Right lobe of liver (tissue), 6 donors: ENCODE measurements at regions not wholly inside any gene's neighbourhood (a gene's known extent, or its start where the extent isn't known, plus 50 kb on each side); places are given as distances from the start of the nearest gene placed in this dataset.

Experiments used
- ATAC-seq, 4 donors: fragments of 200-7000 bp; cut with Tn5 transposase; one replicate each; pipeline ENCODE4 v1.9.1; 2020; ENCODE audit warnings: mild to moderate bottlenecking in 4 of 4, moderate library complexity in 4 of 4
- DNase-seq, 3 donors: peaks; one replicate each; pipeline ENCODE4 v3.0.0-alpha.2; 2020
- H3K27ac ChIP-seq, 3 donors: fragments of 200-600 bp; one replicate each; pipeline ENCODE4 v1.8.0; 2022
- H3K27me3 ChIP-seq, 2 donors: fragments of 200-600 bp; one replicate each; pipeline ENCODE4 v1.8.0; 2022
- H3K36me3 ChIP-seq, 4 donors: fragments of 200-600 bp; sonication (generic) in 1 of 4; one replicate each; pipeline versions ENCODE4 v1.5.1 to v1.8.0; 2017 to 2022; ENCODE audit warnings: control low read depth in 1 of 4
- H3K4me1 ChIP-seq, 4 donors: fragments of 200-600 bp; sonication (generic) in 1 of 4; one replicate each; pipeline versions ENCODE4 v1.5.1 to v1.8.0; 2017 to 2022; ENCODE audit warnings: control low read depth in 1 of 4
- H3K4me3 ChIP-seq, 3 donors: fragments of 200-600 bp; one replicate each; pipeline ENCODE4 v1.8.0; 2022
- H3K9me3 ChIP-seq, 4 donors: fragments of 200-600 bp; sonication (generic) in 1 of 4; one replicate each; pipeline versions ENCODE4 v1.5.1 to v1.8.0; 2017 to 2022; ENCODE audit warnings: control low read depth in 1 of 4
- CTCF ChIP-seq, 4 donors: fragments of 200-600 bp in 3 of 4; fragments of 450-650 bp in 1 of 4; IDR thresholded peaks; one replicate each; pipeline versions ENCODE4 v1.5.1 to v1.8.0; 2016 to 2022; ENCODE audit warnings: antibody characterized with exemption in 4 of 4, mild to moderate bottlenecking in 2 of 4
- POLR2A ChIP-seq: fragments of 450-650 bp; IDR thresholded peaks from one replicate; pipeline ENCODE4 v1.6.1; 2017; ENCODE audit warnings: antibody characterized with exemption, mild to moderate bottlenecking
- WGBS: methylation state at CpG from one replicate; pipeline ENCODE4 v1.1.6; 2018; ENCODE audit warnings: low coverage, low lambda C conversion rate; ENCODE audit not compliant: insufficient coverage; ENCODE audit errors: missing lambda C conversion rate; 5-methylcytosine and 5-hydroxymethylcytosine counted together
- intact Hi-C, 2 donors: fragments of 100-400 bp; cut with DNase I; formaldehyde crosslinking; loops; one replicate each; pipeline versions ENCODE4 v1.11.2 to v1.14.1; 2022
- donor health status: DM: no; HTN: yes; CAD: no.
- donor health status: DM: no; HTN: no; CAD: no.
- donor health status: DM: no; HTN: no; CAD: no.
- donor health status: DM: no; HTN: yes; CAD: no.
- donor health status: DM: no; HTN: yes; CAD: no.

GRCh38 chr10:108688314-108688713 is 1235.0 kb downstream of the XPNPEP1 start:
- no peaks in the 10 kb centered on the region for H3K4me1 ChIP-seq
- intact Hi-C loops, result no loop called here
- 68% methylated on average over 2 of the region's 2 CpGs for WGBS
- no peak overlapping the region for H3K27ac ChIP-seq
- H3K9me3 ChIP-seq, result no peaks in the 10 kb centered on the region
- no peaks in the 10 kb centered on the region for H3K36me3 ChIP-seq
- ATAC-seq (no peak), DNase-seq (no peak)
- no peak overlapping the region for H3K4me3 ChIP-seq
- TF ChIP-seq CTCF (IDR thresholded peaks at IDR 0.05), result no peak
- no peak for TF ChIP-seq POLR2A
- H3K27me3 ChIP-seq, result no peaks in the 10 kb centered on the region

DNA sequence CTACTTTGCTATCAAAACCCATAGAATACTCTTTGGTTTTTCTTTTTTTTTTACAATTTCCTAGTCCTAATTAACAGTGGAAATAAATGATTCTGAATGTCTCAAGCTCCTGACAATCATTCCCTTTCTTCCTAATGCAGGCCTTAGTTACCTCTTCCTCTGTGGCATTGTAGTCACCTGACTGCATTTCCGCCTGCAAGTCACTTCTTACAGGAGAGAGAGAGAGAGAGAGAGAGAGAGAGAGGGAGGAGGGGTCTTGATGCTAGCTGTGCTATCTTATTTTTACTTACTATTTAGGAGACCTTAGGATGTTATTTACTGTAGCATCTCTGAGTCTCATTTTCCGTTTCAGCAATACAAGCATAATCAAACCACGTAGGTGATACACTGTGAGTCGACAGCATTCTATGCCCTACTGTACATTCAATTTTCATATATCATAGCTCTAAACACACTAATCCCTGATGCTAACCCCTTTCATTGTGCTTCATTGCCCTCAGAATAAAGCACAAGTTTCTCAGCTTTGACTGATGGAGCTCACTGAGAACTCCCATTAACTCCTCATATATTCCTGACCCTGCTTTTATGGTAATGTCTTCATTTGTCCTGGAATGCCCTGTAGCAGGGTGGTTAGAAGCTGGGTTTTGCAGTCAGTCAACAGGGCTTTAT is 1237.3 kb downstream of the XPNPEP1 start:
- DNase-seq (no peak), ATAC-seq (no peak)
- Histone ChIP-seq H3K36me3 (no peaks in the 10 kb centered on the region), H3K27ac (no peak overlapping the region), H3K27me3 (no peaks in the 10 kb centered on the region), H3K4me3 (no peak overlapping the region), H3K4me1 (no peaks in the 10 kb centered on the region), H3K9me3 (no peaks in the 10 kb centered on the region)
- 75% methylated on average over 4 of the region's 4 CpGs for WGBS
- intact Hi-C loops, result no loop called here
- no peak for TF ChIP-seq POLR2A
- TF ChIP-seq CTCF (IDR thresholded peaks at IDR 0.05), result no peak

GRCh38 chr10:108684431-108684830 is 1238.9 kb downstream of the XPNPEP1 start:
- WGBS, result 40% methylated on average over 2 of the region's 2 CpGs
- ATAC-seq, result no peak
- no peak for DNase-seq
- intact Hi-C loops, result no loop called here
- Histone ChIP-seq H3K27ac (no peak overlapping the region), H3K4me3 (no peak overlapping the region), H3K9me3 (no peaks in the 10 kb centered on the region), H3K4me1 (no peaks in the 10 kb centered on the region), H3K27me3 (no peaks in the 10 kb centered on the region), H3K36me3 (no peaks in the 10 kb centered on the region)
- TF ChIP-seq POLR2A (no peak), CTCF (IDR thresholded peaks at IDR 0.05) (no peak)

DNA sequence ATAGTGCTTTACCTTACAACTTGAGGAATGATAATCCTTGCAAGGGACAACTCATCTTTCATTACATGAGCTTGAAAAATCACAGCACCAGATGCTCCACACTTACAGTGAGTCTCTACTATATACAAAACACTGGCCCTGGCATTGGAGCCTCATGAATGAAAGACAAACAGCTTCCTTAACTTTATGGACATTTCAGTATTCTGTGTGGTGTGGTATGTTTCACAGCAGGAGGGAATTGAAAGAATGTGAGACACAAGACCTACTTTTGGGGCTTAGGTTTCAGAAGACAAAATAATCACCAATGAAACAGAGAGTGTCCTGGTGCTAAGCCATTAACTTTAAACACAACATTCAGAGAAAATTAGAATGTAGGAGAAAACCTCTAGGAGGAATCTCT is 1249.6 kb downstream of the XPNPEP1 start:
- intact Hi-C loops, result no loop called here
- Histone ChIP-seq H3K4me1 (no peaks in the 10 kb centered on the region), H3K27ac (no peak overlapping the region), H3K36me3 (no peaks in the 10 kb centered on the region), H3K9me3 (no peaks in the 10 kb centered on the region), H3K4me3 (no peak overlapping the region), H3K27me3 (no peaks in the 10 kb centered on the region)
- no peak for DNase-seq
- TF ChIP-seq CTCF (IDR thresholded peaks at IDR 0.05) (no peak), POLR2A (no peak)
- ATAC-seq, result no peak

GRCh38 chr10:108663587-108663986 is 1259.7 kb downstream of the XPNPEP1 start:
- Histone ChIP-seq H3K36me3 (no peaks in the 10 kb centered on the region), H3K4me3 (no peak overlapping the region), H3K27ac (no peak overlapping the region), H3K4me1 (no peaks in the 10 kb centered on the region), H3K9me3 (no peaks in the 10 kb centered on the region), H3K27me3 (no peaks in the 10 kb centered on the region)
- 21% methylated on average over 1 of the region's 1 CpG for WGBS
- intact Hi-C loops, result no loop called here
- no peak for DNase-seq
- ATAC-seq, result no peak
- TF ChIP-seq CTCF (IDR thresholded peaks at IDR 0.05) (no peak), POLR2A (no peak)
